CD14-positive monocyte (primary cell): ENCODE measurements at regions not wholly inside any gene's neighbourhood (a gene's known extent, or its start where the extent isn't known, plus 50 kb on each side); places are given as distances from the start of the nearest gene placed in this dataset.

Experiments
- DNase-seq, 3 donors: peaks; one replicate each; pipeline ENCODE4 v3.0.0-alpha.2; 2011 to 2022
- H2AFZ ChIP-seq: 2 replicates; pipeline ENCODE4 v1.6.0; 2012; ENCODE audit warnings: mild to moderate bottlenecking, low read depth, low read length, inconsistent platforms; ENCODE audit not compliant: insufficient read depth, poor library complexity, severe bottlenecking
- H3K27ac ChIP-seq, 2 donors: 1 replicate in 1 of 2; 2 replicates in 1 of 2; pipeline ENCODE4 v1.5.1; 2012 to 2013; ENCODE audit warnings: low read length in 2 of 2, control low read depth in 1 of 2, inconsistent platforms in 1 of 2, low read depth in 1 of 2, mild to moderate bottlenecking in 1 of 2
- H3K27me3 ChIP-seq, 2 donors: one replicate each; pipeline versions ENCODE4 v1.6.0 to v1.6.1; 2011 to 2013; ENCODE audit warnings: low read length in 2 of 2; ENCODE audit not compliant: control insufficient read depth in 2 of 2, insufficient read depth in 2 of 2
- H3K36me3 ChIP-seq, 2 donors: replicated peaks in 1 of 2; 1 replicate in 1 of 2; 2 replicates in 1 of 2; pipeline versions ENCODE4 v1.5.1 to v1.6.1; 2012 to 2013; ENCODE audit warnings: low read length in 2 of 2, control low read depth in 1 of 2, inconsistent platforms in 1 of 2, mild to moderate bottlenecking in 1 of 2; ENCODE audit not compliant: insufficient read depth in 2 of 2, control insufficient read depth in 1 of 2
- H3K4me1 ChIP-seq, 2 donors: 1 replicate in 1 of 2; 2 replicates in 1 of 2; pipeline versions ENCODE4 v1.5.1 to v1.6.1; 2012 to 2013; ENCODE audit warnings: low read length in 2 of 2, control low read depth in 1 of 2, inconsistent platforms in 1 of 2, mild to moderate bottlenecking in 1 of 2, moderate library complexity in 1 of 2; ENCODE audit not compliant: insufficient read depth in 2 of 2, control insufficient read depth in 1 of 2
- H3K4me2 ChIP-seq: replicated peaks from 2 replicates; pipeline ENCODE3; 2012; ENCODE audit warnings: low read length, moderate library complexity, mild to moderate bottlenecking; ENCODE audit not compliant: poor library complexity, severe bottlenecking; ENCODE audit errors: extremely low read depth
- H3K4me3 ChIP-seq, 3 experiments: fragments of 200-600 bp in 1 of 3; sonication (generic) in 1 of 3; replicated peaks in 1 of 3; 1 replicate in 2 of 3; 2 replicates in 1 of 3; pipeline ENCODE4 v1.5.1; 2011 to 2013; ENCODE audit warnings: low read length in 3 of 3, mild to moderate bottlenecking in 3 of 3, control low read depth in 2 of 3, low read depth in 2 of 3, inconsistent platforms in 1 of 3, moderate library complexity in 1 of 3
- H3K79me2 ChIP-seq: 2 replicates; pipeline ENCODE4 v1.6.0; 2012; ENCODE audit warnings: mild to moderate bottlenecking, control low read depth, inconsistent platforms, low read length, moderate library complexity; ENCODE audit not compliant: insufficient read depth
- H3K9ac ChIP-seq: 2 replicates; pipeline ENCODE4 v1.6.0; 2017; ENCODE audit warnings: low read length, mild to moderate bottlenecking; ENCODE audit not compliant: insufficient read depth, poor library complexity, severe bottlenecking
- H3K9me3 ChIP-seq, 2 donors: replicated peaks in 1 of 2; 1 replicate in 1 of 2; 2 replicates in 1 of 2; pipeline versions ENCODE4 v1.5.1 to v1.6.1; 2012 to 2013; ENCODE audit warnings: low read length in 2 of 2, control low read depth in 1 of 2; ENCODE audit not compliant: control insufficient read depth in 1 of 2, insufficient read depth in 1 of 2
- H4K20me1 ChIP-seq: 2 replicates; pipeline ENCODE4 v1.6.0; 2012; ENCODE audit warnings: mild to moderate bottlenecking, low read length, control low read depth, moderate library complexity; ENCODE audit not compliant: insufficient read depth
- H3K27ac Mint-ChIP-seq, 7 donors: one replicate each; pipeline ENCODE4 v1.8.0; 2020; ENCODE audit warnings: mild to moderate bottlenecking in 7 of 7, mixed read lengths in 7 of 7, moderate library complexity in 6 of 7, inconsistent platforms in 2 of 7
- H3K27me3 Mint-ChIP-seq, 3 donors: one replicate each; pipeline ENCODE4 v1.8.0; 2021 to 2022; ENCODE audit warnings: low read depth in 3 of 3, mild to moderate bottlenecking in 3 of 3, mixed read lengths in 3 of 3, moderate library complexity in 3 of 3, inconsistent platforms in 1 of 3
- H3K36me3 Mint-ChIP-seq, 2 donors: one replicate each; pipeline ENCODE4 v1.8.0; 2020; ENCODE audit warnings: mixed read lengths in 2 of 2, inconsistent platforms in 1 of 2, mild to moderate bottlenecking in 1 of 2
- H3K4me1 Mint-ChIP-seq: one replicate; pipeline ENCODE4 v1.8.0; 2020; ENCODE audit warnings: mild to moderate bottlenecking, mixed read lengths
- H3K4me3 Mint-ChIP-seq, 2 donors: one replicate each; pipeline ENCODE4 v1.8.0; 2020; ENCODE audit warnings: mild to moderate bottlenecking in 2 of 2, mixed read lengths in 2 of 2, moderate library complexity in 1 of 2
- H3K9me3 Mint-ChIP-seq, 7 donors: one replicate each; pipeline ENCODE4 v1.8.0; 2020 to 2022; ENCODE audit warnings: mixed read lengths in 7 of 7, mild to moderate bottlenecking in 6 of 7, moderate library complexity in 6 of 7, inconsistent platforms in 2 of 7
- WGBS: methylation state at CpG from one replicate; pipeline ENCODE4 v1.1.5; 2013; ENCODE audit warnings: missing lambda C conversion rate; ENCODE audit not compliant: insufficient coverage; 5-methylcytosine and 5-hydroxymethylcytosine counted together
- intact Hi-C, 2 donors: fragments of 100-400 bp; cut with micrococcal nuclease; formaldehyde crosslinking; loops; one replicate each; pipeline versions ENCODE4 v1.15.0 to v1.15.1; 2023
- TF ChIP-seq, protein P1 (sequence below): fragments of 200-600 bp; IDR thresholded peaks from one replicate; pipeline ENCODE4 v1.8.0; 2022; ENCODE audit warnings: antibody characterized with exemption, mild to moderate bottlenecking

DNA sequence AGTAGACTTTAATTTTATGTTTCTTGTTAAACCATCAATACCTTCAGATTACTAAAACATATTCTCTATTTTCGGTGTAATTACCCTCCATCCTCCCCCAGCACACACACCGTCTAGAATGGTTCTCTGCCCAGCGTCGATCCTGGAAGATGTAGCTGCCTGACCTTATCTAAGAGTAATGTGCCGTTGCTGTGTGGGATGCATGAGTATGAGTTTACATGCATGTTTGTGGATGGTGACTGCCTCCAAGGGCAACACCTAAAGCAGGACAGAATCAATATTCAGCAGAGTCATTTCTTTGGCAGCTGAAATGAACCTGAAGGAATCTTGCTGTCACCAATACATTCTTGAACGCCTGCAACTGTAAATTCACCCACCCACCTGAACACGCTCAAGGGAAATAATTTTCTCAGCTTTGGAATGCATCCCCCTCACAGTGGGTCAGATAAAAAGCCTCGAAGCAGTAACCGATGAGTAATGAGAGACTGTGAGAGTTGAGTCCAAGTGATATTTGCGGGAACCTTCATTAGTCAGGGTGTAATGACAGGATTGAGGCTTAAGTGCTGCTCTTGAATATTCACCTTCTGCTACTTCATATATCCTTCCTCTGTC lies 155.8 kb upstream of the RND3 start:
- H3K27me3 Mint-ChIP-seq = no peaks in the 10 kb centered on the region
- intact Hi-C loops = no loop called here

DNA sequence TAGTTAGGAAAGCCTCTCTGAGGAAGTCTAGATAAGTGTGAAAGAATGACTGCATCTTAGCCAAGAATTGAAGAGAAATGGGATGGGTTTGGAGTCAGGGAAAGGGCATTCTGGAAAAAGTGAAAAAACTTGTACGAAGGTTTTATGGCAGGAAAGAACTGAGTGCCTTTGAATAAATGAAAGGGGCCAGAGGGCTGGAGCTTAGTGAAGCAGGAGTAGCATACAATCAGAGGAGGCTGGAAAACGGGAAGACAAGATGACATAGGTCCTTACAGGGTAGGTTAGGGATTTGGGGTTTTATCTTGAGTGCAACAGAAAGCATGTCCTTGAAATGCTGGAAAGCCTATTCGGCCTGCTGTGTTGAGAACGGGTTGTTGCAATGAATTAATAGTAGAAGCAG lies 152.6 kb upstream of the RND3 start:
- Histone ChIP-seq H3K36me3 (no peaks in the 10 kb centered on the region), H3K9ac (no peak overlapping the region), H3K4me3 (no peak overlapping the region), H4K20me1 (no peaks in the 10 kb centered on the region), H3K4me1 (no peaks in the 10 kb centered on the region), H3K27me3 (no peaks in the 10 kb centered on the region), H3K79me2 (no peaks in the 10 kb centered on the region), H3K27ac (no peak overlapping the region), H3K9me3 (no peaks in the 10 kb centered on the region), H2AFZ (no peak overlapping the region), H3K4me2 (no peak overlapping the region)
- Mint-ChIP-seq H3K36me3 (no peaks in the 10 kb centered on the region), H3K27me3 (no peaks in the 10 kb centered on the region), H3K27ac (peak overlapping the region in 1 of 7 donors; percentile 34), H3K4me3 (no peak overlapping the region), H3K9me3 (peaks cover 0 to 5% (median 2%) of the 10 kb centered on the region in 7 donors), H3K4me1 (no peaks in the 10 kb centered on the region)
- no peak for DNase-seq
- 68% methylated on average over 4 of the region's 4 CpGs for WGBS
- intact Hi-C loops = no loop called here
- TF ChIP-seq, protein P1, sequence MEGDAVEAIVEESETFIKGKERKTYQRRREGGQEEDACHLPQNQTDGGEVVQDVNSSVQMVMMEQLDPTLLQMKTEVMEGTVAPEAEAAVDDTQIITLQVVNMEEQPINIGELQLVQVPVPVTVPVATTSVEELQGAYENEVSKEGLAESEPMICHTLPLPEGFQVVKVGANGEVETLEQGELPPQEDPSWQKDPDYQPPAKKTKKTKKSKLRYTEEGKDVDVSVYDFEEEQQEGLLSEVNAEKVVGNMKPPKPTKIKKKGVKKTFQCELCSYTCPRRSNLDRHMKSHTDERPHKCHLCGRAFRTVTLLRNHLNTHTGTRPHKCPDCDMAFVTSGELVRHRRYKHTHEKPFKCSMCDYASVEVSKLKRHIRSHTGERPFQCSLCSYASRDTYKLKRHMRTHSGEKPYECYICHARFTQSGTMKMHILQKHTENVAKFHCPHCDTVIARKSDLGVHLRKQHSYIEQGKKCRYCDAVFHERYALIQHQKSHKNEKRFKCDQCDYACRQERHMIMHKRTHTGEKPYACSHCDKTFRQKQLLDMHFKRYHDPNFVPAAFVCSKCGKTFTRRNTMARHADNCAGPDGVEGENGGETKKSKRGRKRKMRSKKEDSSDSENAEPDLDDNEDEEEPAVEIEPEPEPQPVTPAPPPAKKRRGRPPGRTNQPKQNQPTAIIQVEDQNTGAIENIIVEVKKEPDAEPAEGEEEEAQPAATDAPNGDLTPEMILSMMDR = no peak

More for the DNA sequence above, 155.8 kb upstream of the RND3 start:
- 94% methylated on average over 4 of the region's 10 CpGs for WGBS
- no peak overlapping the region for H3K27ac ChIP-seq
- no peak for DNase-seq
- no peak overlapping the region for H3K4me3 ChIP-seq
- Mint-ChIP-seq H3K27ac (no peak overlapping the region), H3K36me3 (no peaks in the 10 kb centered on the region), H3K9me3 (peaks cover 0 to 3% (median 2%) of the 10 kb centered on the region in 7 donors), H3K4me3 (no peak overlapping the region), H3K4me1 (no peaks in the 10 kb centered on the region)
- H4K20me1 ChIP-seq = no peaks in the 10 kb centered on the region
- H2AFZ ChIP-seq = no peak overlapping the region
- no peaks in the 10 kb centered on the region for H3K36me3 ChIP-seq
- H3K27me3 ChIP-seq = no peaks in the 10 kb centered on the region
- H3K4me2 ChIP-seq = no peak overlapping the region
- no peaks in the 10 kb centered on the region for H3K4me1 ChIP-seq
- H3K9ac ChIP-seq = no peak overlapping the region
- H3K9me3 ChIP-seq = no peaks in the 10 kb centered on the region
- H3K79me2 ChIP-seq = no peaks in the 10 kb centered on the region
- TF ChIP-seq, protein P1 = no peak
